DOHH2 (cell line): ENCODE measurements at regions not wholly inside any gene's neighbourhood (a gene's known extent, or its start where the extent isn't known, plus 50 kb on each side); places are given as distances from the start of the nearest gene placed in this dataset.

Experiments used
- H3F3A ChIP-seq: fragments of 200-600 bp; sonication (generic), shearing (Covaris generic); 2 replicates; pipeline ENCODE4 v1.6.0; 2016; ENCODE audit warnings: antibody characterized with exemption, mild to moderate bottlenecking; ENCODE audit not compliant: control insufficient read depth, insufficient read depth
- H3K27ac ChIP-seq: fragments of 200-600 bp; sonication (generic); 2 replicates; pipeline ENCODE4 v1.5.1; 2014; ENCODE audit warnings: low read depth, mild to moderate bottlenecking, low read length, moderate library complexity
- H3K27me3 ChIP-seq: fragments of 200-600 bp; sonication (generic); 2 replicates; pipeline ENCODE4 v1.6.1; 2014; ENCODE audit warnings: mild to moderate bottlenecking, low read length, mixed read lengths; ENCODE audit not compliant: control insufficient read depth
- H3K36me3 ChIP-seq: fragments of 200-600 bp; sonication (generic); 2 replicates; pipeline ENCODE4 v1.6.1; 2014; ENCODE audit warnings: mild to moderate bottlenecking, low read length, moderate library complexity, mixed read lengths; ENCODE audit not compliant: control insufficient read depth
- H3K4me1 ChIP-seq: fragments of 200-600 bp; sonication (generic); 2 replicates; pipeline ENCODE4 v1.6.1; 2014; ENCODE audit warnings: mild to moderate bottlenecking, low read length, mixed read lengths; ENCODE audit not compliant: control insufficient read depth
- H3K4me2 ChIP-seq: fragments of 200-600 bp; sonication (generic); 2 replicates; pipeline ENCODE4 v1.6.0; 2014; ENCODE audit warnings: mild to moderate bottlenecking, low read length, moderate library complexity
- H3K4me3 ChIP-seq: fragments of 200-600 bp; sonication (generic); 2 replicates; pipeline ENCODE4 v1.5.1; 2014; ENCODE audit warnings: mild to moderate bottlenecking, low read length, mixed read lengths
- H3K79me2 ChIP-seq: fragments of 200-600 bp; sonication (generic); 2 replicates; pipeline ENCODE4 v1.6.1; 2014; ENCODE audit warnings: mild to moderate bottlenecking, low read length, mixed read lengths; ENCODE audit not compliant: control insufficient read depth
- H3K9me2 ChIP-seq: fragments of 200-600 bp; sonication (generic); replicated peaks from 2 replicates; pipeline ENCODE4 v1.6.1; 2014; ENCODE audit warnings: mild to moderate bottlenecking, low read length, mixed read lengths; ENCODE audit not compliant: control insufficient read depth
- H3K9me3 ChIP-seq: fragments of 200-600 bp; sonication (generic); 2 replicates; pipeline ENCODE4 v1.6.1; 2014; ENCODE audit warnings: antibody characterized with exemption, low read length, mixed read lengths; ENCODE audit not compliant: control insufficient read depth, insufficient read depth
- H4K20me1 ChIP-seq: fragments of 200-600 bp; sonication (generic); 2 replicates; pipeline ENCODE4 v1.6.0; 2014; ENCODE audit warnings: low read depth, mild to moderate bottlenecking, antibody characterized with exemption, low read length, moderate library complexity; ENCODE audit not compliant: control insufficient read depth, insufficient read depth
- CTCF ChIP-seq: fragments of 200-600 bp; sonication (generic); IDR thresholded peaks from one replicate; pipeline ENCODE4 v1.5.1; 2014; ENCODE audit warnings: antibody characterized with exemption, mild to moderate bottlenecking, low read depth, low read length; ENCODE audit not compliant: poor library complexity, severe bottlenecking
- EZH2phosphoT487 ChIP-seq: fragments of 200-600 bp; sonication (generic); IDR thresholded peaks from 2 replicates; pipeline ENCODE4 v1.6.1; 2017; ENCODE audit warnings: borderline replicate concordance, mild to moderate bottlenecking, antibody characterized with exemption, low read length, moderate library complexity, mixed read lengths

- Histone ChIP-seq H3K4me3 (no peak overlapping the region), H3K4me2 (no peak overlapping the region), H3K9me3 (no peaks in the 10 kb centered on the region), H3K79me2 (no peaks in the 10 kb centered on the region), H4K20me1 (no peaks in the 10 kb centered on the region), H3K27me3 (no peaks in the 10 kb centered on the region), H3K4me1 (no peaks in the 10 kb centered on the region), H3K36me3 (no peaks in the 10 kb centered on the region), H3K9me2 (no peaks in the 10 kb centered on the region), H3F3A (no peaks in the 10 kb centered on the region), H3K27ac (no peak overlapping the region)
- TF ChIP-seq CTCF (no peak), EZH2phosphoT487 (no peak)
These were observed 297.7 kb upstream of the DIAPH2 start for GRCh38 chrX:96386981-96387380.

- Histone ChIP-seq H4K20me1 (no peaks in the 10 kb centered on the region), H3K27me3 (no peaks in the 10 kb centered on the region), H3K9me3 (no peaks in the 10 kb centered on the region), H3K27ac (no peak overlapping the region), H3K9me2 (no peaks in the 10 kb centered on the region), H3K4me3 (no peak overlapping the region), H3K36me3 (no peaks in the 10 kb centered on the region), H3F3A (no peaks in the 10 kb centered on the region), H3K79me2 (no peaks in the 10 kb centered on the region), H3K4me1 (no peaks in the 10 kb centered on the region), H3K4me2 (no peak overlapping the region)
- TF ChIP-seq EZH2phosphoT487 (no peak), CTCF (no peak)
These were observed 296.8 kb upstream of the DIAPH2 start for GRCh38 chrX:96387801-96388200.

GRCh38 chrX:96389281-96390047, 295.2 kb upstream of the DIAPH2 start:
- no peaks in the 10 kb centered on the region for H3K79me2 ChIP-seq
- H3K36me3 ChIP-seq = no peaks in the 10 kb centered on the region
- TF ChIP-seq EZH2phosphoT487 (no peak), CTCF (no peak)
- H4K20me1 ChIP-seq = no peaks in the 10 kb centered on the region
- H3K27me3 ChIP-seq = no peaks in the 10 kb centered on the region
- no peaks in the 10 kb centered on the region for H3F3A ChIP-seq
- H3K9me3 ChIP-seq = no peaks in the 10 kb centered on the region
- H3K4me3 ChIP-seq = no peak overlapping the region
- no peaks in the 10 kb centered on the region for H3K9me2 ChIP-seq
- no peak overlapping the region for H3K4me2 ChIP-seq
- no peak overlapping the region for H3K27ac ChIP-seq
- H3K4me1 ChIP-seq = no peaks in the 10 kb centered on the region
